Caco-2 (cell line): ENCODE measurements at regions not wholly inside any gene's neighbourhood (a gene's known extent, or its start where the extent isn't known, plus 50 kb on each side); places are given as distances from the start of the nearest gene placed in this dataset.

Source experiments
- BruUV-seq: library from RNA; stranded (reverse); fragments of 400-500 nt; replicated peaks from 2 replicates; lab custom pipeline; 2021; lab: Mats Ljungman, UMichigan
- CTCF ChIA-PET: fragments of 300-600 bp; sonication (Branson Sonifier 250); formaldehyde crosslinking; loops from one replicate; lab custom pipeline; 2022; ENCODE audit warnings: antibody characterized with exemption; lab: Charles Lee
- POLR2A ChIA-PET: fragments of 300-600 bp; sonication (Branson Sonifier 250); formaldehyde crosslinking; loops from one replicate; lab custom pipeline; 2022; ENCODE audit warnings: antibody characterized with exemption; lab: Charles Lee
- DNase-seq, 2 experiments: peaks; one replicate each; pipeline versions ENCODE4 v3.0.0 to v3.0.0-alpha.2; 2020 to 2022
- H3K27me3 ChIP-seq: replicated peaks from 2 replicates; pipeline ENCODE4 v1.6.0; 2011; ENCODE audit warnings: low read length; ENCODE audit not compliant: control insufficient read depth, insufficient read depth
- H3K36me3 ChIP-seq: 2 replicates; pipeline ENCODE4 v1.5.1; 2011; ENCODE audit warnings: low read length; ENCODE audit not compliant: control insufficient read depth, insufficient read depth
- H3K4me1 ChIP-seq: fragments of 250-450 bp; sonication (Bioruptor Pico); 2 replicates; pipeline ENCODE4 v1.5.1; 2020; ENCODE audit warnings: mild to moderate bottlenecking
- H3K4me3 ChIP-seq: 2 replicates; pipeline ENCODE4 v1.5.1; 2011; ENCODE audit warnings: low read depth, mild to moderate bottlenecking, control low read depth, low read length
- H3K9me3 ChIP-seq: fragments of 250-450 bp; sonication (Bioruptor Pico); 2 replicates; pipeline ENCODE4 v1.5.1; 2020; ENCODE audit warnings: mild to moderate bottlenecking, moderate library complexity
- H3K27ac Mint-ChIP-seq: one replicate; pipeline ENCODE4 v1.8.0; 2022; ENCODE audit warnings: mixed read lengths; ENCODE audit not compliant: unreplicated experiment
- H3K27me3 Mint-ChIP-seq: one replicate; pipeline ENCODE4 v1.8.0; 2022; ENCODE audit warnings: mixed read lengths; ENCODE audit not compliant: insufficient read depth, unreplicated experiment
- H3K36me3 Mint-ChIP-seq: one replicate; pipeline ENCODE4 v1.8.0; 2022; ENCODE audit warnings: mild to moderate bottlenecking, mixed read lengths; ENCODE audit not compliant: insufficient read depth, unreplicated experiment
- H3K4me1 Mint-ChIP-seq: one replicate; pipeline ENCODE4 v1.8.0; 2022; ENCODE audit warnings: low read depth, mixed read lengths; ENCODE audit not compliant: unreplicated experiment
- H3K4me3 Mint-ChIP-seq: one replicate; pipeline ENCODE4 v1.8.0; 2022; ENCODE audit warnings: mild to moderate bottlenecking, moderate library complexity, mixed read lengths; ENCODE audit not compliant: unreplicated experiment
- H3K9me3 Mint-ChIP-seq: one replicate; pipeline ENCODE4 v1.8.0; 2022; ENCODE audit warnings: mixed read lengths; ENCODE audit not compliant: unreplicated experiment
- intact Hi-C: fragments of 100-400 bp; cut with micrococcal nuclease; formaldehyde crosslinking; loops from one replicate; pipeline ENCODE4 v1.10.0; 2022; ENCODE audit not compliant: unreplicated experiment
- TF ChIP-seq, protein P1 (sequence below), 2 experiments: fragments of 200-600 bp in 1 of 2; IDR thresholded peaks; 1 replicate in 1 of 2; 2 replicates in 1 of 2; pipeline versions ENCODE4 v1.5.1 to v1.8.0; 2011 to 2022; ENCODE audit warnings: antibody characterized with exemption in 1 of 2, control low read depth in 1 of 2, inconsistent platforms in 1 of 2, low read depth in 1 of 2, low read length in 1 of 2, mild to moderate bottlenecking in 1 of 2, moderate library complexity in 1 of 2; ENCODE audit not compliant: insufficient read depth in 1 of 2, severe bottlenecking in 1 of 2, unreplicated experiment in 1 of 2

DNA sequence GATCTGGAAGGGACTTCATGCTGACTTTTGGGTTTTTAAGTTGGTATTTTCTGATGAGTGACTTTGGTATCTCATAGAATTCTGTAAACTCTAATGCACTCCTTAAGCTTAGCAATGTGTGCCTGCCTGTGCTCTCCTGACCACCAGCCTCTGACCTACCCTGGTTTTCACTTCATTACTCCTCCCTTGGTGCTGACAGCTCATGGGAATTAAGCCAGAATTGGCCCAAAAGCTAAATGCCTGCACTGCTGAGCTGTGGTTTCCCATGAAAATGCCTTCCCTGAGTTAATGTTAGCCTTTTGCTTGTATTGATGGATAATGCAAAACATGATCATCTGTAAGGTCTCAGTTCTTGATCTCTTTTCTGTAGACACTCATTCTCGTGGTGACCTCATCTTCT, 308.0 kb downstream of the DOCK8 start:
- ChIA-PET POLR2A (no interaction called here), CTCF (no interaction called here)
- Mint-ChIP-seq H3K27ac (no peak overlapping the region), H3K9me3 (no peaks in the 10 kb centered on the region), H3K4me1 (peaks cover 31% of the 10 kb centered on the region), H3K4me3 (no peak overlapping the region), H3K27me3 (no peaks in the 10 kb centered on the region), H3K36me3 (peaks cover 35% of the 10 kb centered on the region)
- H3K27me3 ChIP-seq: no peaks in the 10 kb centered on the region
- DNase-seq: no peak
- intact Hi-C loops: no loop called here
- no peak overlapping the region for H3K4me3 ChIP-seq
- TF ChIP-seq, protein P1, sequence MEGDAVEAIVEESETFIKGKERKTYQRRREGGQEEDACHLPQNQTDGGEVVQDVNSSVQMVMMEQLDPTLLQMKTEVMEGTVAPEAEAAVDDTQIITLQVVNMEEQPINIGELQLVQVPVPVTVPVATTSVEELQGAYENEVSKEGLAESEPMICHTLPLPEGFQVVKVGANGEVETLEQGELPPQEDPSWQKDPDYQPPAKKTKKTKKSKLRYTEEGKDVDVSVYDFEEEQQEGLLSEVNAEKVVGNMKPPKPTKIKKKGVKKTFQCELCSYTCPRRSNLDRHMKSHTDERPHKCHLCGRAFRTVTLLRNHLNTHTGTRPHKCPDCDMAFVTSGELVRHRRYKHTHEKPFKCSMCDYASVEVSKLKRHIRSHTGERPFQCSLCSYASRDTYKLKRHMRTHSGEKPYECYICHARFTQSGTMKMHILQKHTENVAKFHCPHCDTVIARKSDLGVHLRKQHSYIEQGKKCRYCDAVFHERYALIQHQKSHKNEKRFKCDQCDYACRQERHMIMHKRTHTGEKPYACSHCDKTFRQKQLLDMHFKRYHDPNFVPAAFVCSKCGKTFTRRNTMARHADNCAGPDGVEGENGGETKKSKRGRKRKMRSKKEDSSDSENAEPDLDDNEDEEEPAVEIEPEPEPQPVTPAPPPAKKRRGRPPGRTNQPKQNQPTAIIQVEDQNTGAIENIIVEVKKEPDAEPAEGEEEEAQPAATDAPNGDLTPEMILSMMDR (IDR thresholded peaks at IDR 0.05; ENCODE audit: insufficient read depth in 1 of 2, low read depth in 1 of 2, low read length in 1 of 2, severe bottlenecking in 1 of 2, unreplicated experiment in 1 of 2): no peak
- peaks cover 20% of the 10 kb centered on the region for H3K4me1 ChIP-seq
- H3K9me3 ChIP-seq: no peaks in the 10 kb centered on the region
- H3K36me3 ChIP-seq: no peaks in the 10 kb centered on the region
- no TSS peak for BruUV-seq

DNA sequence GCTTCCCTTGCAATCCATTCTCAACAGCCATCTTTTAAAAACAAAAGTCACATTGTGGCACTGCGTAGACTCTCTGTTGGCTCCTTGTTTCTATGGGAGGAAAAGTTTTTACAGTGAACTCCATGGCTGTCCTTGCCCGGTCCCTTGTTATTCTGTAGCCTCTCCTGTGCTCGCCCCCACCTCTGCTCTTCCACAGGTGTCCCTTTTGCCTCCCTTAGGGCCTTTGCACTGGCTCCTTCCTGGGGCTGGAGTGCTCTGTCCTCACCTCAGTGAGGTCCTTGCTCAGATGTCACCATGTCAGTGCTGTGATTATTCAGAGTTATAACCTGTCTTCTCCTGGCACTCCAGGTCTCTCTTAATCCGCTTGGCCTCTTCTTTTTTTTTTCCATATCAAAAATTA, 308.8 kb downstream of the DOCK8 start:
- CTCF ChIA-PET: no interaction called here
- TF ChIP-seq, protein P1 (IDR thresholded peaks at IDR 0.05; ENCODE audit: insufficient read depth in 1 of 2, low read depth in 1 of 2, low read length in 1 of 2, severe bottlenecking in 1 of 2, unreplicated experiment in 1 of 2): no peak
- H3K27ac Mint-ChIP-seq: no peak overlapping the region
- no peaks in the 10 kb centered on the region for H3K9me3 Mint-ChIP-seq
- no peak for DNase-seq
- H3K4me1 ChIP-seq: peaks cover 12% of the 10 kb centered on the region
- no peaks in the 10 kb centered on the region for H3K27me3 Mint-ChIP-seq
- H3K36me3 ChIP-seq: no peaks in the 10 kb centered on the region
- H3K9me3 ChIP-seq: no peaks in the 10 kb centered on the region
- H3K4me3 ChIP-seq: no peak overlapping the region
- peaks cover 23% of the 10 kb centered on the region for H3K4me1 Mint-ChIP-seq
- no TSS peak for BruUV-seq
- no peaks in the 10 kb centered on the region for H3K27me3 ChIP-seq
- H3K4me3 Mint-ChIP-seq: no peak overlapping the region
- intact Hi-C loops: no loop called here
- H3K36me3 Mint-ChIP-seq: peaks cover 32% of the 10 kb centered on the region
- POLR2A ChIA-PET: no interaction called here

DNA sequence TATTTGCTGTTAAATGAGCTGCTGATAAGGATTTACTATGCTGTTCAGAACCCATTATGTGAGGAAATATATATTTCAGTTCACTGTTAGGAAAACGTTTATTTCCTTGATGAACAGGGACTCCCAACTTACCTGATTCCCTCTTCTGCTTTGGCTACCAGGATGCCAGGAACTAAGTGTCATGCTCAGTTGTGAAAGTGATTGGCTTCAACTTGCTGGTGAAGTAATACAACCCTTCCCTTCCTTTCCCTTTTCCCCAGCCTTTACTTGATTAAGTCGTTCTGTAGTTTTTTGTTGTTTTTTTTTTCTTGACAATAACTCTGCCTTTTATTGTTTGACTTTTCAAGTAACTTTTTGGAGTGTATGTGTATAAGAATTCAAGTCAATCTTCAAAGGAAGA, 309.3 kb downstream of the DOCK8 start:
- Histone ChIP-seq H3K4me3 (no peak overlapping the region), H3K9me3 (no peaks in the 10 kb centered on the region), H3K27me3 (no peaks in the 10 kb centered on the region), H3K36me3 (no peaks in the 10 kb centered on the region), H3K4me1 (peaks cover 7% of the 10 kb centered on the region)
- TF ChIP-seq, protein P1 (IDR thresholded peaks at IDR 0.05; ENCODE audit: insufficient read depth in 1 of 2, low read depth in 1 of 2, low read length in 1 of 2, severe bottlenecking in 1 of 2, unreplicated experiment in 1 of 2): no peak
- no peak for DNase-seq
- H3K4me1 Mint-ChIP-seq: peaks cover 20% of the 10 kb centered on the region
- ChIA-PET CTCF (no interaction called here), POLR2A (no interaction called here)
- H3K27me3 Mint-ChIP-seq: no peaks in the 10 kb centered on the region
- no TSS peak for BruUV-seq
- no peaks in the 10 kb centered on the region for H3K9me3 Mint-ChIP-seq
- H3K4me3 Mint-ChIP-seq: no peak overlapping the region
- intact Hi-C loops: no loop called here
- H3K36me3 Mint-ChIP-seq: peaks cover 26% of the 10 kb centered on the region
- no peak overlapping the region for H3K27ac Mint-ChIP-seq
